HG03354 (cell line): ENCODE measurements at regions not wholly inside any gene's neighbourhood (a gene's known extent, or its start where the extent isn't known, plus 50 kb on each side); places are given as distances from the start of the nearest gene placed in this dataset.

Experiments
- ATAC-seq: cut with Tn5 transposase; IDR thresholded peaks from one replicate; pipeline ENCODE4 v1.9.1; 2021; ENCODE audit warnings: mild to moderate bottlenecking; ENCODE audit not compliant: unreplicated experiment, poor library complexity, severe bottlenecking

DNA sequence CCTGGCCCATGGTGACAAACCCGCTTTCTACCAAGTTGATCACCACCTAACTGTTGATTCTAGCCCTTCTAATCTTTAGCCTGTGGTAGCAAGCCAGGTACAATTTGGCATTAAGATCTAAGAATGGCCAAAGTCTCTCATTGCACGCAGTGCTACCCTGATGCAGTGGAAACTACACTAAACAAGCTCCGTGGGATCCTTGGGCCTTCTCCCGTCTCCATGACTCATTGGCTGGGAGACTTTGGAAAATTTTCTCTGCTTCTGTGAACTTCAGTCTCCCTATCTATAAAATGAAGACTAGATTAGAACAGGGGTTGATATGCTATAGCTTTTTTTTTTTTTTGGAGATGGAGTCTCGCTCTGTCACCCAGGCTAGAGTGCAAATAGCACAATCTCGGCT, 223.0 kb downstream of the TSHZ3 start:
- no peak for ATAC-seq

DNA sequence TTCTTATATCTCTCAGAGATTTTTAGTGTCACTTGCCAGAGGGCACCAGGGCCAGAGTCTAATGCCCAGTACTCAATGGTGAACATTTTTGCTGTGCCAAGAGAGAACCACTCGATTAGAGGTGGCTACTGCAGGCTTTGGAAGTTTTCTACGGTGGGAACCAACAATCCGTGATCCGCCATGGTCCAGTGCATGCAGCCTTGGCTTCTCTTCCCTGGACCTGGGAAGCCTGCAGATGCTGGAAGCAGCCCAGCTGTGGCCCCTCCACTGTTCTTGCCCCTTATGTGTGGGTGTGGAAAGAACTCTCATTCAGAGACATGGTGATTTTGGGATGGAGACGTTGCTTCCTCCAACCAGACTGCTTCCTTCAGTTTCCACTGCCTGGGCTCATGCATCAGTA, 224.2 kb downstream of the TSHZ3 start:
- ATAC-seq = no peak

DNA sequence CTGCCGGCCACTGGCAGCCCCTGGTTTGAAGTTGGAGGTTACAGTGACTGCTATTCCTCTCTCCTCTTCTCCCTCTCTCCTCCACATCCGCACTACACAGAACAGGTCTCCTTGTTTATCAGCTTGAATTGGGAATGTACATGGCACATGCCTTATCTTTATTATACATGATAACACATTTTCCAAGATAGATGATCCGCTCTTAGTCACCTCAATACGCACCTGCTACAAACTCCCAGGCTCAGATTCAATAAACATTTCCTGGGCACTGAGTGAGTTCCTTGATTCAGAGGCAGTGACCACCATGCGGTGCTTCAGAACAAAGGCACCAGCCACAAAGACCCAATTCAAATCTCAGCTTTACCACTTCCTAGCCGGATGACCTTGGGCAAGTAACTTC, 227.7 kb downstream of the TSHZ3 start:
- no peak for ATAC-seq

DNA sequence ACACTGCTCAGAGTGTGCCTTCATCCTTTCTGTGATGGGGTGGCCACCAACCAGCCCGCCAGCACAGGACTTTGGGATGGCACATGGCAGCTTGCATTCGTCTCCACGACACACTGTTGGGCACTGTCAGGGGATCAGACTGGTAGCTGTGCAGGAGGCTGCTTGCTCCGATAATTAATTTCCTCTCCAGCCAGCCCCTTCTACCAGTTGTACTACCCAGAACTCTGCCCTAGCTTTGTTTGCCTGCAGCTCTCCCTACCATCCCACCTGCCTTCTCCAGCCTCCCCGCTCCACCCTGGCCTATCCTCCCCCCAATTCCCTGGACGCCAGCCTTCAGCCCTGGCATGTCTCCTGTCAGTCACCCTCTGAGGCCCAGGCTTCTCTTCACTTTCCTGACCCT, 228.3 kb downstream of the TSHZ3 start:
- ATAC-seq = no peak

DNA sequence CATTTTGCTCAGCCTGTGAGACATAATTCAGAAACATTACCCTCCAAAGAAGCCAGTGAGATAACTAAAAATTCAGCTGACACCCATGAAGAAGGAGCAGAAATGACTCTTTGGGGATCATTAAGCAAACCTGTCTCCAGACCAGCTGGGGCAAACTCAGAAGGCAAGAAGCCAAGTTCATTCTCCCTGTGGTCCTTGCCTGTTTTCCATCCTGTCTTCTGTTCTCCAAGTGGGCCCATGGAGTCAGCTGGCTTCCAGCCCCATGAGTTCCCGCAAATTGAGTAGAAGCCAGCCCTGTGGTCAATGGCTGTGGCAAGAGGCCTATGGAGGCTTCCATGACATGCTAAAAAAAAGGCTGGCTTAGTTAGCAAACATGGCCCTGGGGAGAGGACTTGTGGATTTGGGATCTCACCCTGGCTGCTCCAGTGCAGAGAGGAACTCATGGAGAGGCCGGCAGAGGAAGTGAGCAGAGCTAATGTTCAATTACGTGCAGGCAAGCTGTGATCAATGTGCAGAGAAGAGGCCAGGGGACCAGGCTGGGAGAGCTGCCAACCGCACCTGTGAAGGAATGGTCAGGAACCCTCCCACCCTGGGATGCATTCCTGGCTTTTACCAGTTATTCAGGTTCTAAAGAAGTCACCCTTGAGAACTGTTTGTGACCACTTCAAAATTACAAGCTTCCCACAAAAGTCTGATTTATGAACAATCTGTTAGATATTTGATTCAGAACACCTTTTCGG, 229.1 kb downstream of the TSHZ3 start:
- no peak for ATAC-seq

DNA sequence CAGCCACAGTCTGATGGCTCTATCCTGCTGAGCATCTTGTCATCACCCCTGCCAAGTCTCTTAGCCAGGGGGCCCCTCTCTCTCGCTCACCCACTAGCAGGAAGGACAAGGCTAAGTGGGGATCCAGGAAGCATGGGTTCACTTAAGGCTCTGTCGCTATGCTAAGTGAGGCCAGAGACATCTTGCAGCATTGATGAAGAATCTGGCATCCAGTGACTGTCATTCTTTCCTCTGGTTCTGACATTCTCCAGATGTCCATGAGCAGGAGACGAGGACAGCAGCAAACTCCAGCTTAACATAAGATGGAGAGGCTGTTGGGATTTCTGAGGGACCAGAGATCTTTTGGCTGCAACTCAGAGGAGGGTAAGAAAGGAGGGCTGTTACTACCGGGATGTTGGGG, 230.2 kb downstream of the TSHZ3 start:
- ATAC-seq = no peak

DNA sequence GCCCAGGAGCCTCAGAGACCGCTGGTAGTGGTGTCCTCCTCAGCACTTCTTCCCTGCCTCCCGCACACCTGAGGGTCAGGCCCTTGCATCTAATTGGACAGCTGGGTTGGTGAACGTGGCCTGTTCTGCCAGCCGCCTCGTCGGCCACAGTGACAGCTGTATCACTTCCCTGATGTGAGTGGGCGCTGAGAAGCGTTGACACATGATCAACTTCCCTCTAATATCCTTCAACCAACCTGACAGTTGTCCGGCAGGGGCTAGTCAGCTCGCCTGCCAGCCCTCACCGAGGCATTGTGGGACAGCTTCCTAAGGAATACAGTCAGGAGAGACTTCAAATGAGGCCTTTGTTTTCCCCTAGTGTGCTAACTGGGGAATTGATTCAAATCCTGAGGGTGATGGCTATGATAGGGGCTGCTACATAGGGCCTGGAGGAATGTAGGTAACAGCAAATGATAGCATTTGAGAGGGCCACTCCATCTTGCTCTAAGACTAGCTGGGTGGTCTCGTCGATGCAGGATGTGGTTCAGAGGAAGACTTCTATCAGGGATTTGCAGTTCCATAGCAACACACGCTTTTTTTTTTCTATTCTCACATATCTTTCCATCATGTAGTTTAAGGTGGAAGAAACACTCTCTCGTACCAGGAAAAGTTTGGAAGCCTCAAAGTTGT, 230.8 kb downstream of the TSHZ3 start:
- ATAC-seq = no peak

DNA sequence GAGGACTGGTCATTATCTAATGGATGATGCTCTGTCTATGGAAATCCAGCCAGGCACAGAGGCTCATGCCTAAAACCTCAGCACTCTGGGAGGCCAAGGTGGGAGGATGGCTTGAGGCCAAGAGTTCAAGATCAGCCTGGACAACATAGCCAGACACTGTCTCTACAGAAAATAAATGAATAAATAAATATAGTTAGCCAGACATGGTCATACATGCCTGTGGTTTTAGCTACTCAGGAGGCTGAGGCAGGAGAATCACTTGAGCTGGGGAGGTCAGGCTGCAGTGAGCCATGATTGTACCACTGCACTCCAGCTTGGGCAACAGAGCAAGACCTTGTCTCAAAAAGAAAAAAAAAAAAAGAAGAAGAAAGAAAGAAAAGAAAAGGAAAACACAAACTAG, 234.7 kb downstream of the TSHZ3 start:
- no peak for ATAC-seq

DNA sequence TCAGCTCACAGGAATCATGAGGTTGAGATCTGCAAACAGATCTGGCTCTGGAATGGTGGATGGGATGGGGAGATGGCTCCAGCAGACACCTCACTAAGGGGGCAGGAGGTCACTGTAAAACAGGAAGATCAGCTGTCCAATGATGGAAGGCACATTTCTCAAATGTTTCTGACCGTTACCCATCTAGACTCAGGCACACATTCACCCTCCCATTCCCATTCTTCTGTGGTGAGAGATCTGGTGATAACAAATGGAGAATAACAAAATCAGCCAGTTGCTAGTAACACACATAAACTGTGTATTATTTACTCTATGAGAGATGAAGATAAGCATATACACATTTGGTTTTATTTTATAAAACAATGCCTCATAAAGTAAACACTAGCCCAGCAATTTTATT, 235.9 kb downstream of the TSHZ3 start:
- ATAC-seq = no peak

DNA sequence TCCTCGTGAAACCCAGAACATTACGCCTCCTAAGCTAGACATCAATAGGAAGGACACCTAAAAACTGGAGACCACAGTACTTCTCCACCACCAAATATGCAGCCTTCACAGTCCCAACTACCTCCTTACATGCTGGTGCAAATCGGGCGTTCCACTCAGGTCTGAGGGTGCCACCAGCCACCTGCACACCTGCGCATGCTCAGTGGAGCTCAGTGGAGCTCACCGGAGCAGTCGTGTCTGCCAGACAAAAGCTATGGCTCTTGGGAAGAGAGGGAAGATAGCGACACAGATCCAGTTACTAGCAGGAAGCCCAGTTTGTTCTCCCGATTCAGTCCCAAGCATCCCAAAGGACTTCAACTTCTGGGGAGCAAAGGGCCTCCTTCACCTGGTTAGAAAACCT, 237.1 kb downstream of the TSHZ3 start:
- no peak for ATAC-seq

DNA sequence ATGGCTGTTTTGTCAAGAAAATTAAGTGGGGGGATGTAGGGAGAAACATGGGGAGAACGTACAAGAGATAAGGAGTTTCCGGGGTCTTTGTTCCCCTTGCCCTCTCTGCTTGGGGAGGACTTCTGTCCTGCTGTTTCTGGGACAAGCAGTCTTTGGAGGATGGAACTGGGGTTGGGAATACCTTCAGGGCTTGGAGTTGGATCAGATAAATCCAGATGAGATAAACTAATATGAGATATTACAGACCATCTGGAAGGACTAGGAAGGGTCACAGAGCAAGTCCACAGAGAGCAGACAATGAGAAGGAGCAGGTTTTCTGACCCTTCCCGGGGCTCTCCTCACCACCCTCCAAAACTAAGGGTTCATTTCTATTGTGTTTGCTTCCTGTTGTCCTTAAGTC, 237.5 kb downstream of the TSHZ3 start:
- ATAC-seq = no peak

DNA sequence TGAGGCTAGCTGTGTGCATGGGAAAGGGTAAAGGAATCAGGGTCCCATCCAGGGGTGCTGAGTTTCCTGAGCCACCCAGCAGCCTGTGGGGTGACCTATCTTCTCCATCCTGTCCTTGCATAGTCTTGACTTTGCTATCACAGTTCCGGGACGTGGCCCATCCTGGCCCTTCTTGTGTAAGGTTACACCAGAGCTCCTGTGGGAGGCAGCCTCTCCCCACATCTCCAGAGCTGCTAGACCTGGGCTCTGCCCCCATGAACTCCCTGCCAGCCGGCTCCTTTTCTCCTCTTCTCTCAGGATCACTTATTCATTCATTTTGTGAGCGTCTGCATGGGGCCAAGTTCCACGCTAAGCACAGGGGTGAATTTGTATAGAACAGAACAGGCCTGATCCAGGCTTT, 238.9 kb downstream of the TSHZ3 start:
- no peak for ATAC-seq

DNA sequence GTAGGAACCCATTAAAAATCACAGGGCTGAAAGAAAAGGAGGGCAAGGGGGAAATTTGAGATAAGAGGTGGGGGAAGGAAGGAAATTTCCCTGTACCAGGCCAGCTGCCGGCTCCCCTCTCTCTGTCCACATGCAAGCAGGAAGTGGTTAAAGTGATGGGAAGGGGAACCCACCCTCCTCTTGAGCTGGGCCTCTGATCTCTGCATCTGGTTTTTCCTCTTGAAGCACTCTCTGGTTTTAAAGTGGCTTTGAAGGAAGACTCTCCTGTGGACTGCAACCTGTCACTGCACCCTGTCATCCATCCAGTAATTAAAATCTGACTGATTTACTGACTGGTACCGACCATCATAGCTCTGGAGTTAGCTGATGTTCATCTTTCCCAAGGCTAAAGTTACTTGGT, 239.6 kb downstream of the TSHZ3 start:
- no peak for ATAC-seq

DNA sequence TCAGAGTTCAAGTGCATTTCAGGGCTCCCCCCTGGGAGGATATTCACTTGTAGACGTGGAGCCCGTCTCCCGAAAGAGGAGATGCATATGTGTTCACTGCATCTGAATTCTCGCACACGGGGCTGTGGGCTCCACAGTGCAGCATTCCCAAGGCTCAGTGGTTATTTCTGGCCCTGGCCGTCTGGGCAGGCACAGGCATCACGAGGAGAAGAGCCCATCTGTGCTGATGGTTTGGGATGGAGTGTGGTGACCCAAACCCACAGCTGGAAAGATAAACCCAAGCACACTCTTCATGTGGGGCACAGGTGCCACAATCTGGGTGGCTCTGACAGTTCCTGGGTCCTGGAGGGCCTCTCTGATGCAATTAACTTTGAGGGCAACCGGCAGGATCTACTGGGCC, 242.1 kb downstream of the TSHZ3 start:
- ATAC-seq = no peak

DNA sequence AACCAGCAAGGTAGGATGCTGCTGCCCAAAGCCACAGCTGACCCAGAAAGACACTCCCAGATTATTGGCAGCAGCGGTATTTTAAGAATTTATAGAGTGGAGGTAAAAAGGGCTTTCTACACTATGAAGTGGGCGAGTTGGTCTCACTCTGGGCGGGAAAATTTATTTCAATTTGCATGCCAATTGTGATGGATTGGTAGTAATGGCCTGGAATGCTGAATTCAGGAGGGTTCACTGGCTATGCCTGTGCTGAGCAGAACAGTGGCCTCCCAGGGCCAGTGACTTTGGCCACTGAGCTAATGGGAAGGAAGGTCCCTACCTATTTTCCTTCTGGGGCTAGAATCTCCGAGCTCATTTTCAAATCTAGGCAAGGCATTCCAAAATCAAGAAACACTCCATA, 243.5 kb downstream of the TSHZ3 start:
- no peak for ATAC-seq

DNA sequence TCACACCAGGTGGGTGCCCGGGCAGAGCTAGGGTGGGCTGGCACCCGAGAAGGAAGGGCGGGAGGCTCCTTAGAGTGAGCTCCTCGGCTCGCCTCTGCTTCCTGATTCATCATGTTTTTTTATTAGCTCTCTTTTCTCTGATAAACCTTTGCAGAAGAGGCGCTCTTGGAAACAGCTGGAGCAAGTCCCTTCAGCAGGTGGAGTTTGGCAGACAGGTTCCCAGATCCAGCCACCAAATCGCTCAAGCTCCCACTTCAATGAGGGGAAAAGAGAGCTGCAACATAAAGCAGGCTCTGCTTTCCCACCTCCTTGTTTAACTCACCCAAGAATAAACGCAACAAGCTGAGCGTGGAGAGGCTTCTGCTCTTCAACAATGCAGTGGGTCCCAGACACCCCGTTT, 244.8 kb downstream of the TSHZ3 start:
- no peak for ATAC-seq

DNA sequence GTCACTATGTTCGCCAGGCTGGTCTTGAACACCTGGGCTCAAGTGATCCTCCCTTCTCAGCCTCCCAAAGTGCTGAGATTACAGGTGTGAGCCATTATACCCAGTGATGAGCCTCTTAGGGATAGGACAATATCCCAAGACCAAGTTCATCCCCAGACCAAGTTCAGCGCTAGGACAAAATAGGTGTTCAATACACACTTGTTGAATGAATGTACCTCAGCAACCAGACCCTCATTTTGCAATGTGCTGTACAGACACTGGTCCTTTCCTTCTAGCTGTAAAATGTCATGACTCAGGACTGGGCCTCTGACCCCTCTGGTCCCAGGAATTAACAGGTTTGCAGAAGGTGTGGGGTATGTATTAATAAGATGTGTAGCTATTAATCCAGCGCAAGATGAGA, 246.0 kb downstream of the TSHZ3 start:
- no peak for ATAC-seq

DNA sequence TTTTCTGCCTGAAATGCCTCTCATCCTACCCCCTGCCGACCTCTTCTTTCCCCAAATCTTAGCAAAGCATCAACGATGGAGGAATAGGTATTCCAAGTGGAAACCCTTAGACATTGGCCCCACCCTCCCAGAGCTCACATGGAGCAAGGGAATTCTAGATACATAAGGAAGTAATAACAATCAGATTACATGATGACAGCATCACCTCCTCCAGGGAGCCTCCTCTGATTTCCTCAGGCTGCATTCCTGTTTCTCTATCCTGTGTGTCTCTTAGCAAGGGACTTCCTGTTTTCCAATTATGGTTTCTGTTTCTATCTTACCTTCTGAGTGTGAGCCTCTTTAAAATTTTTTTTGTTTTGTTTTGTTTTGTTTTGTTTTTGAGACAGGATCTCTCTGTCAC, 246.6 kb downstream of the TSHZ3 start:
- no peak for ATAC-seq

DNA sequence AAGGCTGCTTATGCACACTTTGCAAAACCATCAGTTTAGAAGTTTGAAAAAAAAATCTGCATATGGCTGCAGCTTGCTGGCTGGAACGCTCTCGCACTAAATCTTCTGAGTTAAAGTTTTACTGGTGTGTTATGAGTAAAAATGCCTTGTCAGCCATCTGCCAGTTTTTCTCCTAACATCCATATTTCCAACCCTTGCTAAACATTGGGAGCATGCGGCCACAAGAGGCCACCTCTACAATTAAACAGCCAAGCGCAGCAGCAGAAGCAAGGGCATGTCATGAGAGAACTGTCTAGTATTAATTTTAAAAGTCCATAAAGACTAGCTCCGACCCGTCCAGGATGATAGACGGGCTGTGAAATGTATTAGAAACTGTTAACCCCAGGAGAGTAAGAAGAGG, 248.3 kb downstream of the TSHZ3 start:
- no peak for ATAC-seq

DNA sequence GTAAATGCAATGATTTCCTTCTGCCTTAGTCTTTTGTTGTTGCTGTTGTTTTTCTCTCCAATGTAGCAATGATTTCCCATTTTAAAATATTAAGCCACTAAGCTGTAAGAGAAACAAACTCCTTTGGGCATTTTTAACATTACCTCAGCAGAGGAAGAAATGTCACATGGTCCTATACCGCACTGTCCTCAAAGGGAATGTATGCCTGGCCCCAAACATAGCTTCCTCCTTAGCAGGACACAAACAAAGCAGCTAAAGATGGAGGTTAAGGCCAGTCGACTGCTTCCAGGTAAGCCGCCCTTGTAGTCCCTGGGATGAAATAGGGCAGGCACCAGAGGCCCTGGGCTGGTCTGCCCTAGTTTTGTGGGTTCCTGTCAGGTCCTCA, 249.0 kb downstream of the TSHZ3 start:
- no peak for ATAC-seq

DNA sequence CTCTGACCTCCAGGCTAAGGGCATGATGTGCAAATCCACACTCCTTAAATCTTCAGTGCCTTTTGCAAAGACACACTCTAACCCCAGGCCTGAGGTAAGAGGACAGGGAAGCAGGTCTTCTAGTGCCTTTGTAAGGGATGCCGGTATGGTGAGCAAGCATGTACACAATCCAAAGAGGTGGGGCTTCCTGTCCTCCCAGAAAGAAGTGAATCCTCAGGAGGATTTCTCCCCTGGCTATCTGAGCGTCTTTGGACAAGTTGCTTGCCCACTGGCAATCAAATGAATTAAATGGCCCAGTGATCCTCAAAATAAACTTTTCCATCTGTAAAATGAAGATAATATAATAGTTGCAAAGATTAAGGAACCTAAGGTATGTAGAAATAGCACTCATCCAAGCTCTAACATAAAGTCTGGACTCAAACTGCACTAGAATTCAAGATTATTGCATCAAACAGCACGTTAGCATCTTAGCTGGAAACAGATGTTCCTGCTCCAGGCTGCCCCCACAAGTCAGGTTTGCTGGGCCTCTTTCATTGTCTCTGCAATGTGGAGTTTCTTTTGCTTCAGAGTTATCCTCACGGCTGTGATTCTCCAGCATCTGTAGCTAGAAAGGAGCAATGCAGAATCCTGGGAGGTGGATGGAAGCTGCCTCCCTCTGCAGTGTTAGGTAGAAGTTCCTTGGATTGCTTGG, 249.6 kb downstream of the TSHZ3 start:
- ATAC-seq = no peak
